ENCODE measurements at regions not wholly inside any gene's neighbourhood (a gene's known extent, or its start where the extent isn't known, plus 50 kb on each side); places are given as distances from the start of the nearest gene placed in this dataset.

- FAIRE-seq (no peak), DNase-seq (ENCODE audit: insufficient read length, low spot score) (no peak)
- no peak for TF ChIP-seq CTCF (IDR thresholded peaks at IDR 0.05; ENCODE audit: insufficient read depth, missing control alignments)
Measured at GRCh38 chr2:18841248-18842150, 252.1 kb upstream of the NT5C1B start.

- FAIRE-seq, result no peak
Measured at GRCh38 chr2:18837240-18837639, 247.9 kb upstream of the NT5C1B start.

GRCh38 chr2:18836436-18836835 is 247.1 kb upstream of the NT5C1B start:
- FAIRE-seq (no peak), DNase-seq (ENCODE audit: insufficient read length, low spot score) (no peak)
- no peak for TF ChIP-seq CTCF (IDR thresholded peaks at IDR 0.05; ENCODE audit: insufficient read depth, missing control alignments)

More at GRCh38 chr2:18837240-18837639, 247.9 kb upstream of the NT5C1B start:
- TF ChIP-seq CTCF (IDR thresholded peaks at IDR 0.05; ENCODE audit: insufficient read depth, missing control alignments), result no peak
- no peak for DNase-seq (ENCODE audit: insufficient read length, low spot score)

GRCh38 chr2:18835787-18836186 is 246.4 kb upstream of the NT5C1B start:
- DNase-seq (ENCODE audit: insufficient read length, low spot score), result no peak
- no peak for FAIRE-seq
- TF ChIP-seq CTCF (IDR thresholded peaks at IDR 0.05; ENCODE audit: insufficient read depth, missing control alignments), result no peak

- no peak for FAIRE-seq
Measured at GRCh38 chr2:18834341-18834740, 245.0 kb upstream of the NT5C1B start.

GRCh38 chr2:18833941-18834340 is 244.6 kb upstream of the NT5C1B start:
- no peak for FAIRE-seq
- DNase-seq (ENCODE audit: insufficient read length, low spot score), result no peak
- TF ChIP-seq CTCF (IDR thresholded peaks at IDR 0.05; ENCODE audit: insufficient read depth, missing control alignments), result no peak

More at GRCh38 chr2:18834341-18834740, 245.0 kb upstream of the NT5C1B start:
- TF ChIP-seq CTCF (IDR thresholded peaks at IDR 0.05; ENCODE audit: insufficient read depth, missing control alignments), result no peak
- no peak for DNase-seq (ENCODE audit: insufficient read length, low spot score)

- TF ChIP-seq CTCF (IDR thresholded peaks at IDR 0.05; ENCODE audit: insufficient read depth, missing control alignments), result no peak
- DNase-seq (ENCODE audit: insufficient read length, low spot score) (no peak), FAIRE-seq (no peak)
Measured at GRCh38 chr2:18831916-18832510, 242.6 kb upstream of the NT5C1B start.

Data from D721Med (cell line).